IgD-negative memory B cell (primary cell): ENCODE measurements at regions not wholly inside any gene's neighbourhood (a gene's known extent, or its start where the extent isn't known, plus 50 kb on each side); places are given as distances from the start of the nearest gene placed in this dataset.
A peak's percentile ranks its signal among the peaks of the same experiment; 100 is the strongest.
"Not testable (repeated sequence)": the region's sequence is repeated elsewhere in the genome, so short reads cannot be mapped to it uniquely, and the experiment has no call there.

Source experiments
- H3K27ac Mint-ChIP-seq, 3 donors: one replicate each; pipeline ENCODE4 v1.8.0; 2020 to 2022; ENCODE audit warnings: mild to moderate bottlenecking in 3 of 3, mixed read lengths in 3 of 3, moderate library complexity in 1 of 3
- H3K27me3 Mint-ChIP-seq: one replicate; pipeline ENCODE4 v1.8.0; 2021; ENCODE audit warnings: mixed read lengths
- H3K36me3 Mint-ChIP-seq: one replicate; pipeline ENCODE4 v1.8.0; 2020; ENCODE audit warnings: mild to moderate bottlenecking, mixed read lengths
- H3K4me1 Mint-ChIP-seq, 3 donors: one replicate each; pipeline ENCODE4 v1.8.0; 2020 to 2022; ENCODE audit warnings: mixed read lengths in 3 of 3, mild to moderate bottlenecking in 1 of 3
- H3K4me3 Mint-ChIP-seq, 4 donors: one replicate each; pipeline ENCODE4 v1.8.0; 2020 to 2022; ENCODE audit warnings: mild to moderate bottlenecking in 4 of 4, mixed read lengths in 4 of 4, moderate library complexity in 3 of 4
- H3K9me3 Mint-ChIP-seq, 3 donors: one replicate each; pipeline ENCODE4 v1.8.0; 2020 to 2021; ENCODE audit warnings: mixed read lengths in 3 of 3, mild to moderate bottlenecking in 1 of 3

DNA sequence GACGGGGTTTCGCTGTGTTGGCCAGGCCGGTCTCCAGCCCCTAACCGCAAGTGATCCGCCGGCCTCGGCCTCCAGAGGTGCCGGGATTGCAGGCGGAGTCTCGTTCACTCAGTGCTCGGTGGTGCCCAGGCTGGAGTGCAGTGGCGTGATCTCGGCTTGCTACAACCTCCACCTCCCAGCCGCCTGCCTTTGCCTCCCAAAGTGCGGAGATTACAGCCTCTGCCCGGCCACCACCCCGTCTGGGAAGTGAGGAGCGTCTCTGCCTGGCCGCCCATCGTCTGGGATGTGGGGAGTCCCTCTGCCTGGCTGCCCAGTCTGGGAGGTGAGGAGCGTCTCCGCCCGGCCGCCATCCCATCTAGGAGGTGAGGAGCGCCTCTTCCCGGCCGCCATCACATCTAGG, 68.3 kb upstream of the ALDH1B1 start:
- H3K27me3 Mint-ChIP-seq, H3K9me3 Mint-ChIP-seq, H3K27ac Mint-ChIP-seq, H3K36me3 Mint-ChIP-seq, H3K4me1 Mint-ChIP-seq, H3K4me3 Mint-ChIP-seq: not testable (repeated sequence)

DNA sequence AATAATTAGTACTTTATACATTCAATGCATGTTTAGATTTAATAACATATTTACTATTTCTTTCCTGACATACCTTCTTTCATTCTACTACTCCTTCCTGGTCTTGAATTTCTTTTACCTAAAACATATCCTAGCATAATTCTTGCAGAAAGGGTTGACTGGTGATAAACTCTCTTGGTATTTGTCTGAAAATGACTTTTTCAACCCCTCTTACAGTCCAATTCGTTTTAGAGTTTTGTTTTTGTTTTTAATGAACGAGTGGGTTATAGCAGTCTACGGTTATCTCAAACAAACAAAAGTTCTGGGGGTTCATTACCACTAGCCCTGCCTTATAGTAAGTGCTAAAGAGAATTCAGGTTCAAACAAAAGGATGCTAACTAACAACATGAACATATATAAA, 69.6 kb upstream of the ALDH1B1 start:
- Mint-ChIP-seq H3K4me1 (peaks cover 4 to 15% (median 6%) of the 10 kb centered on the region in 3 donors), H3K36me3 (peaks cover 2% of the 10 kb centered on the region), H3K4me3 (no peak overlapping the region), H3K27ac (no peak overlapping the region), H3K27me3 (peaks cover 6% of the 10 kb centered on the region), H3K9me3 (peaks cover 0 to 2% (median 2%) of the 10 kb centered on the region in 3 donors)

DNA sequence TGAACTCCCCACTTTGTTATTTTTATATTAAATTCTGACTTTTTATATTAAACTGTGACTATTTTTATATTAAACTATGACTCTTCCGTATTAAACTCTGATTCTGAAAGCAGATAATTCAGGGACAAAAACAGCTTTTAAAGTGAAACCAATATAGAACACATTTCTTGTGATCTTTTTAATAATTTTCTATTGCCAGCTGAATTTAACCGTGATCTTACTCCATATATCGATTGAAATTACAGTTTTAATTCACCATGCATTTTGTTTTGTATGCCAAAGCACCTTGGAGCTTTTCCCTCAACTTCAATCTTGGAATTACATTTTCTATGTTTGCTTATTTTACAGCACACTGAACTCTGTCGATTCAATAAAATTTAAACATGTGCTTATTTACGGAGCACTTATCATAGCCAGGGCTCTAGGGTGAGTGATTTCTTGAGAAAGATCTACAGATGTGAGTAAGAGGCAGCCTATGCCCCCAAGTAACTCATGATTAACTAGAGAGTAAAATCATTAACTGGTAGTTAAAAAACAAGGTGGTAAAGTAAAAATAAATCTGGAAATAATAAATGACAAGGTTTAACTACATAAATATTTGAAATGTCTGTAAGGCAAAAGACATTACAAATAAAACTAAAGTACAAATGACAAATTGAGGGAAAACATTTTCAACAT, 72.9 kb upstream of the ALDH1B1 start:
- H3K27ac Mint-ChIP-seq = peak overlapping the region in 1 of 3 donors; percentile 96
- H3K4me3 Mint-ChIP-seq = no peak overlapping the region
- H3K36me3 Mint-ChIP-seq = peaks cover 2% of the 10 kb centered on the region
- peaks cover 0 to 2% (median 2%) of the 10 kb centered on the region in 3 donors for H3K9me3 Mint-ChIP-seq
- H3K27me3 Mint-ChIP-seq = peaks cover 2% of the 10 kb centered on the region
- H3K4me1 Mint-ChIP-seq = peaks cover 4 to 15% (median 6%) of the 10 kb centered on the region in 3 donors

GRCh38 chr9:38318759-38319495, 73.6 kb upstream of the ALDH1B1 start:
- H3K27ac Mint-ChIP-seq = peak overlapping the region; percentile 49 to 96 (median 75)
- peak overlapping the region in 1 of 4 donors; percentile 67 for H3K4me3 Mint-ChIP-seq
- H3K36me3 Mint-ChIP-seq = peaks cover 2% of the 10 kb centered on the region
- H3K4me1 Mint-ChIP-seq = peaks cover 4 to 15% (median 6%) of the 10 kb centered on the region in 3 donors
- peaks cover 2% of the 10 kb centered on the region for H3K27me3 Mint-ChIP-seq
- H3K9me3 Mint-ChIP-seq = peaks cover 0 to 3% (median 2%) of the 10 kb centered on the region in 3 donors

GRCh38 chr9:38316166-38316780, 76.2 kb upstream of the ALDH1B1 start:
- H3K4me3 Mint-ChIP-seq = peak overlapping the region in 1 of 4 donors; percentile 9
- H3K9me3 Mint-ChIP-seq = peaks cover 0 to 1% (median 0%) of the 10 kb centered on the region in 3 donors
- peaks cover 2% of the 10 kb centered on the region for H3K36me3 Mint-ChIP-seq
- peaks cover 2% of the 10 kb centered on the region for H3K27me3 Mint-ChIP-seq
- no peak overlapping the region for H3K27ac Mint-ChIP-seq
- H3K4me1 Mint-ChIP-seq = peaks cover 4 to 15% (median 6%) of the 10 kb centered on the region in 3 donors

DNA sequence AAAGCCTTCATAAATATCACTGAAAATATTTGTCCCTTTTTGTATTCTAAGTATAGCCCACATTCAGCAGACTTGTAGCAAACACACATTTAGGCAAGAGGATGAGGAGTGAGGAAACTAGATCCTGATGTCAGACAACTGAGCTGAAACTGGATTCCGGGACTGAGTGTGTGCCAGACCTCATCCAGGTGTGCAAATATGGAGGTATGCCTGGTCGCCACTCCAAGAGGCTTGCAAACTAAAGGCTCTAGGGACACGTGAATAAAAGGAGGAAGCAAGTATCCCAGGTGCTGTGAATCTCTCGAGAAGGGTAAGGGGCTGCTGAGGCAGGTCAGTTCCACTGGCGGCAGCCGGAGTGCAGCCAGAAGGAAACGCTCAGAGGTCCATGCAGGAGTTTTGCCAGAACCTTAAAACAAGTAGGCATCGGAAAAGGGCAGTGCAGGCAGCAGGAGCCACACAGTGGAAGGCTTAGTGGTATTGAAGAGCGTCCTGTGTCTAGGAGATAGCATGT, 77.4 kb upstream of the ALDH1B1 start:
- H3K27ac Mint-ChIP-seq = no peak overlapping the region
- H3K36me3 Mint-ChIP-seq = peaks cover 2% of the 10 kb centered on the region
- H3K4me3 Mint-ChIP-seq = no peak overlapping the region
- peaks cover 4 to 14% (median 6%) of the 10 kb centered on the region in 3 donors for H3K4me1 Mint-ChIP-seq
- H3K9me3 Mint-ChIP-seq = peaks cover 0 to 1% (median 0%) of the 10 kb centered on the region in 3 donors
- H3K27me3 Mint-ChIP-seq = peaks cover 2% of the 10 kb centered on the region

GRCh38 chr9:38313421-38313820, 79.1 kb upstream of the ALDH1B1 start:
- H3K27me3 Mint-ChIP-seq = peaks cover 3% of the 10 kb centered on the region
- no peak overlapping the region for H3K4me3 Mint-ChIP-seq
- H3K27ac Mint-ChIP-seq = no peak overlapping the region
- peaks cover 0 to 1% (median 0%) of the 10 kb centered on the region in 3 donors for H3K9me3 Mint-ChIP-seq
- H3K36me3 Mint-ChIP-seq = no peaks in the 10 kb centered on the region
- H3K4me1 Mint-ChIP-seq = peaks cover 0 to 2% (median 0%) of the 10 kb centered on the region in 3 donors

DNA sequence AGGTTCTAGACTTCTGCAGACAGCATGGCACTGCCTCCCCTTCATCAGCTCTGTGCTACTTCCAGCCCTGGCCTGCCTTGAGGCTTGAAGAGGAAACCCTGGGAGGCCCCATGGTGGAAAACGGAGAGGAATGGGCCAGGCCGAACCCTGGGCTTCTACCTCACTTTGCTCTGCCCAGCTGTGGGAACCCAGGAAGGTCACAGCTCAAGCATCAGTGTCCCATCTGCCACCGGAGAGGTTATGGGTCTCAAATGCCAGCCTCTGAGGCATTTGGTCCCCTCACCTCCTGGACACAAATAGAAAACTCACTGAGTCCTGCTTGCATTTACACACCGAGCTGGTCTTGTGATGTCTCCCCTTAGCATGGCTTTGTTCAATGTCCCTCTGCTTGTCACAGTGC, 80.1 kb upstream of the ALDH1B1 start:
- no peaks in the 10 kb centered on the region for H3K4me1 Mint-ChIP-seq
- peaks cover 5% of the 10 kb centered on the region for H3K27me3 Mint-ChIP-seq
- H3K36me3 Mint-ChIP-seq = no peaks in the 10 kb centered on the region
- H3K4me3 Mint-ChIP-seq = no peak overlapping the region
- peaks cover 0 to 1% (median 0%) of the 10 kb centered on the region in 3 donors for H3K9me3 Mint-ChIP-seq
- H3K27ac Mint-ChIP-seq = peak overlapping the region in 1 of 3 donors; percentile 46

DNA sequence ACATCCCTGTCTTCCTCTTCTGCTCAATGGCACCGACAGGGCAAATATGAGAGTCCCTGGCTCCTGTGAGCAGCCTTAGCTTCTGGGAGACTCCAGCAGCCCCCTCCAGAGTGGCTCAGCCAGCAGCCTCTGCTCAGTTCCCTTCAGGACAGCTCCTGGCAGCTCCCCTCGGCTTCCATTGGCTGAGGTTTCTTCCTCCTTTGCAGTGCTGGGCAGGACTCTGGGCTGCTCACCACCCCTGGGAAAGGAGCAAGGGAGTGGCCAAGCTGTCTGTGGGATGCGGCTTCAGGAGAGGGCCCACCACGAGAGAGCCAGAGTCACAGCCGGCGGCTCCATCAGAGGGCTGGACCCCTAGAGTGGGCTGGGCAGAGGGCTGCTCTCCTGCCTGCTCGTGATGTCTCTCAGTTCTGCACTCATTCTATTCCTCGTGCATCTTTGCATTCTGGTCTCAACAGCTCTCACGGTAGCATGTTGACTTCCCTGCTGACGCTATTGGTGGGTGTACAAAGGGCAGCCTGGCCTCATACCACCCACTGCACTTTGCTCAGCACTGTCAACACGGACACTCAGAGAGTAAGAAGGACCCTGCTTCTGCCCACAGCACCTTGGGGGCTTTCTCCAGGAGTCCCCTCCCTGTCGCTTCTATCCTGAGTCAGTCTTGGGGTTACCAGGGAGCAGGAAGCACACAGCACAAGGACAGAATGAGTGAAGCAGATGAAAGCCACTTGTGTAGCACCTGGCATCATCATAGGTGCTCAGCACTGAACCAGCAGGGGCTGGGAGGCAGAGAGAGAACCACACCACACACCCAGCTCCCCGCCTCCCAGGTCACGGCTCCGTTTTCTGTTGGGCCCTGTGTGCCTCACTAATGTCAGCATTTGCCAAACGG, 80.9 kb upstream of the ALDH1B1 start:
- Mint-ChIP-seq H3K9me3 (peaks cover 0 to 1% (median 0%) of the 10 kb centered on the region in 3 donors), H3K27ac (no peak overlapping the region), H3K4me1 (no peaks in the 10 kb centered on the region), H3K4me3 (no peak overlapping the region), H3K27me3 (peaks cover 5% of the 10 kb centered on the region), H3K36me3 (no peaks in the 10 kb centered on the region)

DNA sequence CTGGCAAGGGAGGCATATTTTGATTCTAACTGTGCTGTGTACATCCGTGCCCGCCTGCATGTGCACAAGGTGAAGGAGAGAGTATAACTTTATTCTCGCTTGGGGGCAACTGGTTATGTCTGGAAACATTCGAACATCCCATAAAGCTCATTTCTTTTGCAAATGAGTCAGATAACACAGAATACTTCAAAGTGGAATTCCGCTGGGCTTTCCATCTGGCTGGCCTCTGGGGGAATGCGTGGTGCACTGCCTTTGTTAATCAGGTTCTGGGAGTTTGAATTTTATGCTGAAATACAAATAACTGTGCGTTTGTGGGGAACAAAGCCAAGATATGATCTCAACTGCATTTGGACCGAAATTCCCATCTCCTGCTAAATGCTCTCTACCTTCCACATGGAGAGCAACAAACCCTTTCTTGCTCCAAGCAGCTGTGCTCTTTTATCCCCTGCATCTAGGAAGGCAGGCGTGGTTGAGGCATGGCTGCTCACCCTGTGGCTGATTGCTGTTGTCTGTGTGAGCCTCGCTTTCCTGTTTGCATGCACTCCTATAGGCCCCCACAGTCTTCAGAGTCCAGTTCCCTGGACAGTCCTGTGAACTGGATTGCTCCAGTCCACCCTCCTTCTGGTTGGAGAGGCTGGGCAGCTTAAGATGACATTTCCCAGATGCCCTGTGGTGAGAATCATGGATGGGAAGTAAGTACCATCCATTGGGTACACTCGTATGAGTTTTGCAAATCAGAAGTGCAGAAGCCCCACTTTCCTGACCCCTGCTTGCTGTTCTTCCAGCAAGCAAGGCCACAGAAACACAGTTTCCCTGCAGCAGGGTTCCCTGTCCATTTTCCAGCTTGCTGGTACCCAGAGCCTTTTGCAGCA, 82.9 kb upstream of the ALDH1B1 start:
- Mint-ChIP-seq H3K27me3 (peaks cover 5% of the 10 kb centered on the region), H3K4me1 (no peaks in the 10 kb centered on the region), H3K27ac (no peak overlapping the region), H3K36me3 (peaks cover 3% of the 10 kb centered on the region), H3K4me3 (no peak overlapping the region), H3K9me3 (peaks cover 0 to 1% (median 0%) of the 10 kb centered on the region in 3 donors)

GRCh38 chr9:38308136-38308535, 84.4 kb upstream of the ALDH1B1 start:
- Mint-ChIP-seq H3K36me3 (peaks cover 3% of the 10 kb centered on the region), H3K4me3 (no peak overlapping the region), H3K4me1 (no peaks in the 10 kb centered on the region), H3K9me3 (no peaks in the 10 kb centered on the region), H3K27ac (no peak overlapping the region), H3K27me3 (peaks cover 5% of the 10 kb centered on the region)

DNA sequence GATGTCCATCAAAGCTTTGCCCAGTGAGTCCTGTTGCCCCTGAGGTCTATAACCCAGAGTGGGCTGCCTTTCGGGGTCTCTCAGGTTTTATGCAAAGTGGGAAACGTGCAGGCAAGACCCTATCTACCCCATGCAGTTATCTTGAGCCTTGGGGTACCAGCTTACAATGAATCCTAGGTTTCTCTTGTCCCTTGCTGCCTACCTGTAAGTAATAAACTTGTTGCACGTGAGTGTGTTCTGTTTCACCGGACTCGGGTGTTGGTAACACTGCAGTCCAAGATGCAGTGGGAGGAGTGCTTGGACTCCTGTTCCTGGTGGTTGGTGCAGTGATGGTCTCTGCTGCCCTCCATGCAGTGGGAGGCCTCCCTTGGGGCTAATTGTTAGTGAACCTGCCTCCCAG, 85.6 kb upstream of the ALDH1B1 start:
- Mint-ChIP-seq H3K27me3 (peaks cover 4% of the 10 kb centered on the region), H3K27ac (no peak overlapping the region), H3K4me1 (no peaks in the 10 kb centered on the region), H3K4me3 (no peak overlapping the region), H3K9me3 (peaks cover 0 to 3% (median 0%) of the 10 kb centered on the region in 3 donors), H3K36me3 (peaks cover 3% of the 10 kb centered on the region)

DNA sequence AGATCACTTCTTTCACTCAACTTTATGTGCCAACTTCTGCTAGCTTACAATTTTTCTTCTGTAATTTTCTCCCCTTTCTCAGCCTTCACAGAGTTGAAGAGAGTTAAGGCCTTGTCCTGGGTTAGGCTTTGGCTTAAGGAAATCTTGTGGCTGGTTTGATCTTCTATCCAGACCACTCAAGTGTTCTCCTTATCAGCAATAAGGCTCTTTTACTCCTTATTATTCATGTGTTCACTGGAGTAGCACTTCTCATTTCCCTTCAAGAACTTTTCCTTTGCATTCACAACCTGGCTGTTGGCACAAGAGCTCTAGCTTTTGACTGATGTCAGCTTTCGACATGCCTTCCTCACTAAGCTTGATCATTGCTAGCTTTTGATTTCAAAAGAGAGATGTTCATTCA, 86.9 kb upstream of the ALDH1B1 start:
- Mint-ChIP-seq H3K4me3 (no peak overlapping the region), H3K27me3 (peaks cover 4% of the 10 kb centered on the region), H3K36me3 (peaks cover 3% of the 10 kb centered on the region), H3K27ac (no peak overlapping the region), H3K4me1 (no peaks in the 10 kb centered on the region), H3K9me3 (peaks cover 0 to 3% (median 0%) of the 10 kb centered on the region in 3 donors)
